DMS153 (cell line): ENCODE measurements at regions not wholly inside any gene's neighbourhood (a gene's known extent, or its start where the extent isn't known, plus 50 kb on each side); places are given as distances from the start of the nearest gene placed in this dataset.

ENCODE experiments used
- DNase-seq: peaks from one replicate; lab custom pipeline; 2025; lab: John Stamatoyannopoulos, UW

GRCh38 chr20:52864916-52865605 is 107.1 kb upstream of the TSHZ2 start:
- peak; percentile 10 for DNase-seq

- DNase-seq, result no peak
Observed at GRCh38 chr20:52859156-52859876, 112.8 kb upstream of the TSHZ2 start.

- DNase-seq, result no peak
Observed at GRCh38 chr20:52852714-52853113, 119.4 kb upstream of the TSHZ2 start.

- DNase-seq, result peak; percentile 6
Observed at GRCh38 chr20:52847731-52848359, 124.3 kb upstream of the TSHZ2 start.

GRCh38 chr20:52847029-52847660 is 125.0 kb upstream of the TSHZ2 start:
- DNase-seq, result peak; percentile 25

- DNase-seq, result no peak
Observed at GRCh38 chr20:52845044-52845443, 127.1 kb upstream of the TSHZ2 start.

- no peak for DNase-seq
Observed at GRCh38 chr20:52843425-52843824, 128.7 kb upstream of the TSHZ2 start.

- DNase-seq, result no peak
Observed at GRCh38 chr20:52841003-52841402, 131.2 kb upstream of the TSHZ2 start.

- DNase-seq, result no peak
Observed at GRCh38 chr20:52840041-52840440, 132.1 kb upstream of the TSHZ2 start.

- no peak for DNase-seq
Observed at GRCh38 chr20:52838510-52839241, 133.5 kb upstream of the TSHZ2 start.

GRCh38 chr20:52837378-52837777 is 134.8 kb upstream of the TSHZ2 start:
- DNase-seq, result peak; percentile 40

- no peak for DNase-seq
Observed at GRCh38 chr20:52833901-52834300, 138.3 kb upstream of the TSHZ2 start.

GRCh38 chr20:52832151-52832774 is 139.9 kb upstream of the TSHZ2 start:
- DNase-seq, result no peak

- peak; percentile 3 for DNase-seq
Observed at GRCh38 chr20:52830598-52830997, 141.6 kb upstream of the TSHZ2 start.

- DNase-seq, result peak; percentile 40
Observed at GRCh38 chr20:52829111-52829510, 143.0 kb upstream of the TSHZ2 start.

GRCh38 chr20:52828199-52828598 is 144.0 kb upstream of the TSHZ2 start:
- DNase-seq, result no peak

- no peak for DNase-seq
Observed at GRCh38 chr20:52826722-52827121, 145.4 kb upstream of the TSHZ2 start.

- no peak for DNase-seq
Observed at GRCh38 chr20:52826321-52826720, 145.8 kb upstream of the TSHZ2 start.

- DNase-seq, result no peak
Observed at GRCh38 chr20:52824494-52825216, 147.5 kb upstream of the TSHZ2 start.

- no peak for DNase-seq
Observed at GRCh38 chr20:52823303-52823702, 148.9 kb upstream of the TSHZ2 start.
